Chondrocyte (in vitro differentiated cells): ENCODE measurements at regions not wholly inside any gene's neighbourhood (a gene's known extent, or its start where the extent isn't known, plus 50 kb on each side); places are given as distances from the start of the nearest gene placed in this dataset.

Experiments used
- DNase-seq: peaks from one replicate; pipeline ENCODE4 v3.0.0; 2021; ENCODE audit warnings: mixed read lengths, low spot score
- H3K27ac Mint-ChIP-seq: one replicate; pipeline ENCODE4 v1.8.0; 2021; ENCODE audit warnings: mild to moderate bottlenecking, moderate library complexity, mixed read lengths; ENCODE audit not compliant: unreplicated experiment
- H3K27me3 Mint-ChIP-seq: 2 replicates; pipeline ENCODE4 v1.8.0; 2021; ENCODE audit warnings: low read depth, mixed read lengths
- H3K36me3 Mint-ChIP-seq: 2 replicates; pipeline ENCODE4 v1.8.0; 2021; ENCODE audit warnings: low read depth, mixed read lengths
- H3K4me1 Mint-ChIP-seq: 2 replicates; pipeline ENCODE4 v1.8.0; 2021; ENCODE audit warnings: low read depth, mild to moderate bottlenecking, mixed read lengths
- H3K4me3 Mint-ChIP-seq: one replicate; pipeline ENCODE4 v1.8.0; 2021; ENCODE audit warnings: mild to moderate bottlenecking, moderate library complexity, mixed read lengths; ENCODE audit not compliant: unreplicated experiment
- H3K9me3 Mint-ChIP-seq: 2 replicates; pipeline ENCODE4 v1.8.0; 2021; ENCODE audit warnings: low read depth, mixed read lengths
- CTCF ChIP-seq: fragments of 200-600 bp; sonication (generic); IDR thresholded peaks from 2 replicates; pipeline ENCODE4 v1.5.0; 2021; ENCODE audit warnings: antibody characterized with exemption, mild to moderate bottlenecking, moderate library complexity

DNA sequence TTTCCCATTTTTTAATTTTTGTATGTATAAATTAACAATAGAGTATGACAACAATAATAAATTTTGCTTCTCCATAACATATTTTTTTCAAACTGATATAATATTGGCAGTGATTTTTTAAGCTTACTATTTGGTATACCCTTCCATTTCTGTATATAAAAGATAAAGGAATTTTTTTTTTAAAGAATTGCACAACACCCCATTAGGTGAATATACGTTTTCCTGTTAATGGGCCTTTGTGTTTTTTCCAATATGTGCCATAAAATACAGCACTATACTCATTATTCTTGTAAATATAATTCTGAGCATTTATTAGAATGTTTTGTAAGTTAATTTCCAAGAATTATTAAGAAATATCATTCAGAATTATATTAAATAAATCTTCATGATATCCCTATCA lies 515.2 kb upstream of the RGS18 start:
- Mint-ChIP-seq H3K27ac (no peak overlapping the region), H3K9me3 (peaks cover 4% of the 10 kb centered on the region), H3K4me3 (no peak overlapping the region), H3K27me3 (no peaks in the 10 kb centered on the region), H3K36me3 (no peaks in the 10 kb centered on the region), H3K4me1 (peaks cover 22% of the 10 kb centered on the region)
- no peak for TF ChIP-seq CTCF
- no peak for DNase-seq

DNA sequence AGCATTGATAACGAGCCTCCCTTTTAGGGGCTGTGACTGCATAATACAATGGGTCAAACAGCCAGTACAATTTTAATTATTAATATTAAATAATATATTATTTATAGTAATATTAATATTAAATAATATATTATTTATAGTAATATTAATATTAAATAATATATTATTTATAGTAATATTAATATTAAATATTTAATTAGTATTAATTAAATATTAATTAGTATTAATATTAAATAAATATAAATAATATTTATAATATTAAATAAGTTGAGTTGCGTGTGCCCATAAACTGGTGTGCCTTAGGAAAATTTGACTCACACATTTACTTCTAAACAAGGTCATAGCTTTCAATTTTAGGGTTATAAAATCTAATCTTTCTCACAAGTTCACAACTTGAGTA lies 509.3 kb upstream of the RGS18 start:
- H3K36me3 Mint-ChIP-seq: no peaks in the 10 kb centered on the region
- no peak overlapping the region for H3K4me3 Mint-ChIP-seq
- H3K27me3 Mint-ChIP-seq: no peaks in the 10 kb centered on the region
- no peak for DNase-seq
- no peak for TF ChIP-seq CTCF
- H3K4me1 Mint-ChIP-seq: peaks cover 20% of the 10 kb centered on the region
- H3K27ac Mint-ChIP-seq: no peak overlapping the region
- H3K9me3 Mint-ChIP-seq: peaks cover 4% of the 10 kb centered on the region

- no peaks in the 10 kb centered on the region for H3K9me3 Mint-ChIP-seq
- H3K4me1 Mint-ChIP-seq: peaks cover 3% of the 10 kb centered on the region
- no peaks in the 10 kb centered on the region for H3K36me3 Mint-ChIP-seq
- H3K27me3 Mint-ChIP-seq: peaks cover 1% of the 10 kb centered on the region
- DNase-seq: no peak
- no peak overlapping the region for H3K27ac Mint-ChIP-seq
- no peak for TF ChIP-seq CTCF
- H3K4me3 Mint-ChIP-seq: no peak overlapping the region
These were observed 496.2 kb upstream of the RGS18 start for GRCh38 chr1:191662051-191662450.

- DNase-seq: no peak
- H3K4me3 Mint-ChIP-seq: no peak overlapping the region
- no peaks in the 10 kb centered on the region for H3K9me3 Mint-ChIP-seq
- no peaks in the 10 kb centered on the region for H3K36me3 Mint-ChIP-seq
- H3K27ac Mint-ChIP-seq: no peak overlapping the region
- TF ChIP-seq CTCF: no peak
- H3K27me3 Mint-ChIP-seq: peaks cover 1% of the 10 kb centered on the region
- H3K4me1 Mint-ChIP-seq: peaks cover 3% of the 10 kb centered on the region
These were observed 495.5 kb upstream of the RGS18 start for GRCh38 chr1:191662746-191663145.

DNA sequence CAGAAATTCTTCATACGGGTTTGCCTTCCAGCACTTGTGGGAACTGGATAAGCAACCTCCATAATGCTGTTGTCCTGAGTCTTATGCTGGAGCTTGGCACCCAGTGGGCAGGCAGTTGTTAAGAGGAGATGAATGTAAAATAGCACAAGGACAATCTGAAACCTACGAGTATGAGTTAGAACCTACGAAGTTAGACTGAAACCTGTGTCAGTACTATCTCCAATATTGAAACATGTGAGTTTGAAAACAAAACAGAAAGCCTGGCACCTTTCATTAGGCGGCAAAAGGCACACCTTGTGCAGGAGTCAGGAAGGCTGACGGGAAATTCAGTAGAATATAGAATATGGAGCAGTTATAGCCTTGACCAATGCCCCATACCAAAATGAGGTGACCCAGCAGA lies 489.7 kb upstream of the RGS18 start:
- no peak for TF ChIP-seq CTCF
- no peak for DNase-seq
- no peaks in the 10 kb centered on the region for H3K9me3 Mint-ChIP-seq
- H3K27me3 Mint-ChIP-seq: peaks cover 1% of the 10 kb centered on the region
- peaks cover 15% of the 10 kb centered on the region for H3K4me1 Mint-ChIP-seq
- no peaks in the 10 kb centered on the region for H3K36me3 Mint-ChIP-seq
- H3K27ac Mint-ChIP-seq: no peak overlapping the region
- H3K4me3 Mint-ChIP-seq: no peak overlapping the region
